PC-9 (cell line): ENCODE measurements at regions not wholly inside any gene's neighbourhood (a gene's known extent, or its start where the extent isn't known, plus 50 kb on each side); places are given as distances from the start of the nearest gene placed in this dataset.

Experiments used
- EZH2 ChIP-seq: fragments of 200-600 bp; sonication (generic); IDR thresholded peaks from 2 replicates; pipeline ENCODE4 v1.8.0; 2017; ENCODE audit warnings: antibody characterized with exemption, low read depth
- TF ChIP-seq, protein P1 (sequence below): fragments of 200-600 bp; sonication (generic); conservative IDR thresholded peaks from 2 replicates; pipeline ENCODE4 v1.6.1; 2017; ENCODE audit warnings: mixed run types, antibody characterized with exemption, mild to moderate bottlenecking, moderate library complexity

DNA sequence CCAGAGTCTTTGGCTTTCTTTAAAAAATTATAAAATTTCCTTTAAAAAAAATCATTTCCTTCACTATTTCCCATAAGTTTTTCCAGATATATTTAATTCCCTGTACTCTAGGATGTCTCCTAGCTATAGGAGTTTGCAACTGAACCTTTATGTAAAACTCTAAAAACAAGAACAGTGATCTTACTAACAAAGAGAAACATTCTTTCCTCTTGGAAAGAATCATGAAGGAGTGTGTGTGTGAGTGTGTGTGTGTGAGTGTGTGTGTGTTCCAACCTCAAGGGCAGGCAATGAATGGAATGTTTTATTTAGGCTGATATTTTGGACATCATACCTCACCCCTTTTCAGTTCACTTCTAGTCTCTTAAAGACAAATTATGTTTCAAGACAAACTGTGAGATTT lies 309.2 kb downstream of the CEMIP2 start:
- TF ChIP-seq, protein P1, sequence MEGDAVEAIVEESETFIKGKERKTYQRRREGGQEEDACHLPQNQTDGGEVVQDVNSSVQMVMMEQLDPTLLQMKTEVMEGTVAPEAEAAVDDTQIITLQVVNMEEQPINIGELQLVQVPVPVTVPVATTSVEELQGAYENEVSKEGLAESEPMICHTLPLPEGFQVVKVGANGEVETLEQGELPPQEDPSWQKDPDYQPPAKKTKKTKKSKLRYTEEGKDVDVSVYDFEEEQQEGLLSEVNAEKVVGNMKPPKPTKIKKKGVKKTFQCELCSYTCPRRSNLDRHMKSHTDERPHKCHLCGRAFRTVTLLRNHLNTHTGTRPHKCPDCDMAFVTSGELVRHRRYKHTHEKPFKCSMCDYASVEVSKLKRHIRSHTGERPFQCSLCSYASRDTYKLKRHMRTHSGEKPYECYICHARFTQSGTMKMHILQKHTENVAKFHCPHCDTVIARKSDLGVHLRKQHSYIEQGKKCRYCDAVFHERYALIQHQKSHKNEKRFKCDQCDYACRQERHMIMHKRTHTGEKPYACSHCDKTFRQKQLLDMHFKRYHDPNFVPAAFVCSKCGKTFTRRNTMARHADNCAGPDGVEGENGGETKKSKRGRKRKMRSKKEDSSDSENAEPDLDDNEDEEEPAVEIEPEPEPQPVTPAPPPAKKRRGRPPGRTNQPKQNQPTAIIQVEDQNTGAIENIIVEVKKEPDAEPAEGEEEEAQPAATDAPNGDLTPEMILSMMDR = no peak
- no peak for TF ChIP-seq EZH2
